MM.1S (cell line): ENCODE measurements at regions not wholly inside any gene's neighbourhood (a gene's known extent, or its start where the extent isn't known, plus 50 kb on each side); places are given as distances from the start of the nearest gene placed in this dataset.

Source experiments
- EZH2 ChIP-seq: fragments of 300-600 bp; sonication (generic); optimal IDR thresholded peaks from 2 replicates; pipeline ENCODE3; 2017; ENCODE audit warnings: low read depth, mild to moderate bottlenecking, antibody characterized with exemption, low read length, mixed read lengths
- TF ChIP-seq, protein P1 (sequence below): fragments of 300-600 bp; sonication (generic); IDR thresholded peaks from 2 replicates; pipeline ENCODE4 v1.5.1; 2016; ENCODE audit warnings: antibody characterized with exemption, low read length, mixed read lengths

GRCh38 chr7:81233208-81233940 lies 314.5 kb upstream of the SEMA3C start:
- TF ChIP-seq, protein P1, sequence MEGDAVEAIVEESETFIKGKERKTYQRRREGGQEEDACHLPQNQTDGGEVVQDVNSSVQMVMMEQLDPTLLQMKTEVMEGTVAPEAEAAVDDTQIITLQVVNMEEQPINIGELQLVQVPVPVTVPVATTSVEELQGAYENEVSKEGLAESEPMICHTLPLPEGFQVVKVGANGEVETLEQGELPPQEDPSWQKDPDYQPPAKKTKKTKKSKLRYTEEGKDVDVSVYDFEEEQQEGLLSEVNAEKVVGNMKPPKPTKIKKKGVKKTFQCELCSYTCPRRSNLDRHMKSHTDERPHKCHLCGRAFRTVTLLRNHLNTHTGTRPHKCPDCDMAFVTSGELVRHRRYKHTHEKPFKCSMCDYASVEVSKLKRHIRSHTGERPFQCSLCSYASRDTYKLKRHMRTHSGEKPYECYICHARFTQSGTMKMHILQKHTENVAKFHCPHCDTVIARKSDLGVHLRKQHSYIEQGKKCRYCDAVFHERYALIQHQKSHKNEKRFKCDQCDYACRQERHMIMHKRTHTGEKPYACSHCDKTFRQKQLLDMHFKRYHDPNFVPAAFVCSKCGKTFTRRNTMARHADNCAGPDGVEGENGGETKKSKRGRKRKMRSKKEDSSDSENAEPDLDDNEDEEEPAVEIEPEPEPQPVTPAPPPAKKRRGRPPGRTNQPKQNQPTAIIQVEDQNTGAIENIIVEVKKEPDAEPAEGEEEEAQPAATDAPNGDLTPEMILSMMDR = no peak
- no peak for TF ChIP-seq EZH2
